ENCODE measurements at regions not wholly inside any gene's neighbourhood (a gene's known extent, or its start where the extent isn't known, plus 50 kb on each side); places are given as distances from the start of the nearest gene placed in this dataset.

DNA sequence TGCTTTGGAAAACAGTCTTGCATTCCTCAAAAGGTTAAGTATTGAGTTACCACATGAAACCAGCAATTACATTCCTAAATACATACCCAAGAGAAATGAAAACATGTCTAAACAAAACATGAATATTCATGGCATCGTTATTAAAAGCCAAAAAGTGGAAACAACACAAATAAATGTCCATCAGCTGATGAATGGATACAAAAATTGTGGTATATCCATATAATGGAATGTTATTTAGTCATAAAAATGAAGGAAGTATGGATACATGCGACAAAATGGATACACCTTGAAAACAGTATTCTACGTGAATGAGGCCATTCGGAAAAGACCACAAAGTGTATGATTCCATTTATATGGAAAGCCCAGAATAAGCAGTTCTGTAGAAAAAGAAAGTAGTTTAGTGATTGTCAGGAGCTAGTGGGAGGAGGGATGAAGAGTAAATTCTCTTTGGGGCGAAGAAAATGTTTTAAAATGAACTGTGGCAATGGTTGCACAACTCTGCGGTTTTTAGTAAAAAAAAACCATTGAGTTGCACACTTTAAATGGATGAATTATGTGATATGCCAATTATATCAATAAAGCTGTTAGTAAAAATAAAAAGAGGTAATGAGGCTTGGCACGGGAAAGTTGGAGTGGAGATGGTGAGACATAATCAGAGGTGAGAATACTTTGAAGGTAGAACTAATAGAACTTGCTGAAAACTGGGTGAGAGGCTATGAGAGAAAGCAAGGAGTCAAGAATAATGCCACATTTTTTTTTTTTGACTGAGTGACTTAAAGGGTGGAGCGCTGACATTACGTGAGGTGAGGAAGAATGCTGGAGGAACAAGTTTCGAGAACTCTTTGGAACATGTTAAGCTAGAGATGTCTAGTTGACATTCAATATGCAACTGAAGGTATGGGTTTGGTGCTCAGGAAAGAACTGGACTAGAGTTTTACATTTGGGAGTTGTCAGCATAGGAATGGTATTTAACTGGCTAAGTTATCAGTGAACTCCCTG lies 194.9 kb upstream of the ZNF608 start:
- H3K4me1 Mint-ChIP-seq (ENCODE audit: low read depth, unreplicated experiment), result no peaks in the 10 kb centered on the region
- no peak overlapping the region for H3K4me3 Mint-ChIP-seq (ENCODE audit: unreplicated experiment)

DNA sequence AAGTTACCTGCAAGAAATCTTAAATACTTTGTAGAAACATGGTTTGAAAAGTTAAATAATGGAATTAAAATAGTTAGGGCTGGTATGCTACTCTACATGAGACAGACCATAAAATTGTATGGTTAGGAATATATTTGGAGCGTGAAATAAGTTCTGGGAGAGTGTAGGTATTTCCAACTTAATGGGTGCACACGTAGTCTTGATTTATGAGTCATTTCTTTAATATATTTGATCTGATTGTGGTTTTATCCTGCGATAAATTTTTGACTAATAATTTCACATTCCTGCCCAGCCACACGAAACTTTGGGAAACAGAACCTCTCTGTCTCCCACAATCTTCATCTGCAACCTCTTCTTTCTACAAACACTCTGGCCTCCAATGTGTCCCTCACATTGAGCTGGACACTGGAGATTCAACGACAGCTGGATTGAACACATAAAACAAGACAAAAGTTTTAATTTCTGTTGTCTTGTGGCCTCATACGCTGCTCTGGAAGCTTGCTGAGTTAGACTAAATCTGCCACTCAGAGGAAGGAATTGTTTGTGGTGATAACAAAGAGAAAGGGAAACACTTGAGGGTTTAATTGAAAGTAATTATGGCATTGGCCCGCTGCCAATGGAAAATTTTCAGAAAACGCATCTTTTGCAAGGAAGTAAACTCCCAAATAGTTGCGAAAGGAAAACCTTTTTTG lies 201.8 kb upstream of the ZNF608 start:
- no peaks in the 10 kb centered on the region for H3K36me3 Mint-ChIP-seq (ENCODE audit: unreplicated experiment)
- no peak for DNase-seq
- no peaks in the 10 kb centered on the region for H3K4me1 Mint-ChIP-seq (ENCODE audit: low read depth, unreplicated experiment)
- TF ChIP-seq, protein P1, sequence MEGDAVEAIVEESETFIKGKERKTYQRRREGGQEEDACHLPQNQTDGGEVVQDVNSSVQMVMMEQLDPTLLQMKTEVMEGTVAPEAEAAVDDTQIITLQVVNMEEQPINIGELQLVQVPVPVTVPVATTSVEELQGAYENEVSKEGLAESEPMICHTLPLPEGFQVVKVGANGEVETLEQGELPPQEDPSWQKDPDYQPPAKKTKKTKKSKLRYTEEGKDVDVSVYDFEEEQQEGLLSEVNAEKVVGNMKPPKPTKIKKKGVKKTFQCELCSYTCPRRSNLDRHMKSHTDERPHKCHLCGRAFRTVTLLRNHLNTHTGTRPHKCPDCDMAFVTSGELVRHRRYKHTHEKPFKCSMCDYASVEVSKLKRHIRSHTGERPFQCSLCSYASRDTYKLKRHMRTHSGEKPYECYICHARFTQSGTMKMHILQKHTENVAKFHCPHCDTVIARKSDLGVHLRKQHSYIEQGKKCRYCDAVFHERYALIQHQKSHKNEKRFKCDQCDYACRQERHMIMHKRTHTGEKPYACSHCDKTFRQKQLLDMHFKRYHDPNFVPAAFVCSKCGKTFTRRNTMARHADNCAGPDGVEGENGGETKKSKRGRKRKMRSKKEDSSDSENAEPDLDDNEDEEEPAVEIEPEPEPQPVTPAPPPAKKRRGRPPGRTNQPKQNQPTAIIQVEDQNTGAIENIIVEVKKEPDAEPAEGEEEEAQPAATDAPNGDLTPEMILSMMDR (IDR thresholded peaks at IDR 0.05; ENCODE audit: partially characterized antibody, unreplicated experiment), result no peak
- no peaks in the 10 kb centered on the region for H3K27me3 Mint-ChIP-seq (ENCODE audit: unreplicated experiment)
- no peak overlapping the region for H3K27ac Mint-ChIP-seq (ENCODE audit: unreplicated experiment)
- no peak overlapping the region for H3K4me3 Mint-ChIP-seq (ENCODE audit: unreplicated experiment)
- no peaks in the 10 kb centered on the region for H3K9me3 Mint-ChIP-seq (ENCODE audit: unreplicated experiment)

More for the DNA sequence above, 194.9 kb upstream of the ZNF608 start:
- TF ChIP-seq, protein P1 (IDR thresholded peaks at IDR 0.05; ENCODE audit: partially characterized antibody, unreplicated experiment), result no peak
- H3K27me3 Mint-ChIP-seq (ENCODE audit: unreplicated experiment), result no peaks in the 10 kb centered on the region
- no peak for DNase-seq
- peaks cover 5% of the 10 kb centered on the region for H3K36me3 Mint-ChIP-seq (ENCODE audit: unreplicated experiment)
- H3K27ac Mint-ChIP-seq (ENCODE audit: unreplicated experiment), result no peak overlapping the region
- H3K9me3 Mint-ChIP-seq (ENCODE audit: unreplicated experiment), result peaks cover 3% of the 10 kb centered on the region

DNA sequence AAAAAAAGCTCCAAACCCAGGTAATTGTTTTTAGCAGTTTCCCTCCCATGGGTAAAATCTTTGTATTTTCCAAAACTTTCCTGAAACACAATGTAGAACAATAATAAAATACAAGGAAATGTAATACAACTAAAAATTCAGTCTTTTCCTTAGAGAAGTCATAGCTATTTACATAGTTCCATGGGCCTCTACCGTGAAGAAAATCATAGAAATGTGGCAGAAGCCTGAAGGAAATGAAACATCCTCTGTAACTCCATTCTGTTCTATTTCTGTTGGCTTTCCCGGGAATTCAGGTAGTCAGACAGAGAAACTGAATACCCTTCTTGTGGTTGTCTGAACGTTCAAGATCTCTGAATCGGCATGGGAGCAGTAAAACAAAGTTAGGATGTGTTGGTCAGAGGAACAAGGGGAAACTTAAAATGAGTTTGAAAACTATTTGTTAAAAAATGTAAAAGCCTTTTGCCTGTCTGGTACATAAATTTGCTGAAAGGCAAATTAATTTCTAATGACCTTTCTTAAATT lies 202.4 kb upstream of the ZNF608 start:
- H3K4me3 Mint-ChIP-seq (ENCODE audit: unreplicated experiment), result no peak overlapping the region
- H3K9me3 Mint-ChIP-seq (ENCODE audit: unreplicated experiment), result no peaks in the 10 kb centered on the region
- no peaks in the 10 kb centered on the region for H3K4me1 Mint-ChIP-seq (ENCODE audit: low read depth, unreplicated experiment)
- H3K36me3 Mint-ChIP-seq (ENCODE audit: unreplicated experiment), result no peaks in the 10 kb centered on the region
- no peak overlapping the region for H3K27ac Mint-ChIP-seq (ENCODE audit: unreplicated experiment)
- no peaks in the 10 kb centered on the region for H3K27me3 Mint-ChIP-seq (ENCODE audit: unreplicated experiment)
- TF ChIP-seq, protein P1 (IDR thresholded peaks at IDR 0.05; ENCODE audit: partially characterized antibody, unreplicated experiment), result no peak
- DNase-seq, result no peak

- Mint-ChIP-seq H3K4me1 (ENCODE audit: low read depth, unreplicated experiment) (no peaks in the 10 kb centered on the region), H3K36me3 (ENCODE audit: unreplicated experiment) (no peaks in the 10 kb centered on the region), H3K27ac (ENCODE audit: unreplicated experiment) (no peak overlapping the region), H3K27me3 (ENCODE audit: unreplicated experiment) (no peaks in the 10 kb centered on the region), H3K4me3 (ENCODE audit: unreplicated experiment) (no peak overlapping the region), H3K9me3 (ENCODE audit: unreplicated experiment) (no peaks in the 10 kb centered on the region)
- DNase-seq, result no peak
- TF ChIP-seq, protein P1 (IDR thresholded peaks at IDR 0.05; ENCODE audit: partially characterized antibody, unreplicated experiment), result no peak
Observed at GRCh38 chr5:124949862-124950261, 203.4 kb upstream of the ZNF608 start.

Data from glutamatergic neuron (in vitro differentiated cells).